Choroid plexus epithelial cell (primary cell): ENCODE measurements at regions not wholly inside any gene's neighbourhood (a gene's known extent, or its start where the extent isn't known, plus 50 kb on each side); places are given as distances from the start of the nearest gene placed in this dataset.
"Not testable (repeated sequence)": the region's sequence is repeated elsewhere in the genome, so short reads cannot be mapped to it uniquely, and the experiment has no call there.

Experiments
- DNase-seq: peaks from one replicate; pipeline ENCODE4 v3.0.0-alpha.2; 2010; ENCODE audit warnings: low read depth
- H3K4me3 ChIP-seq: 2 replicates; pipeline ENCODE4 v1.5.1; 2011; ENCODE audit warnings: low read depth, mild to moderate bottlenecking, control low read depth, low read length, moderate library complexity
- CTCF ChIP-seq: conservative IDR thresholded peaks from 2 replicates; pipeline ENCODE4 v1.5.1; 2011; ENCODE audit warnings: low read depth, mild to moderate bottlenecking, control low read depth, inconsistent platforms, low read length, moderate library complexity

GRCh38 chr6:126210398-126211075, 129.4 kb upstream of the CENPW start:
- peak; percentile 44 for DNase-seq
- TF ChIP-seq CTCF, result no peak
- no peak overlapping the region for H3K4me3 ChIP-seq

GRCh38 chr6:126217497-126217896, 122.4 kb upstream of the CENPW start:
- no peak for DNase-seq
- no peak for TF ChIP-seq CTCF
- H3K4me3 ChIP-seq, result no peak overlapping the region

GRCh38 chr6:126220901-126221300, 119.0 kb upstream of the CENPW start:
- H3K4me3 ChIP-seq, result not testable (repeated sequence)

GRCh38 chr6:126227833-126228702, 111.8 kb upstream of the CENPW start:
- H3K4me3 ChIP-seq, result no peak overlapping the region
- TF ChIP-seq CTCF, result no peak
- peak; percentile 4 for DNase-seq

More at GRCh38 chr6:126220901-126221300, 119.0 kb upstream of the CENPW start:
- not testable (repeated sequence) for DNase-seq

- DNase-seq, result no peak
- H3K4me3 ChIP-seq, result no peak overlapping the region
- TF ChIP-seq CTCF, result no peak
Observed at GRCh38 chr6:126232671-126233070, 107.2 kb upstream of the CENPW start.

- DNase-seq, result no peak
- TF ChIP-seq CTCF, result no peak
- H3K4me3 ChIP-seq, result no peak overlapping the region
Observed at GRCh38 chr6:126233192-126233591, 106.7 kb upstream of the CENPW start.

GRCh38 chr6:126235363-126235762, 104.6 kb upstream of the CENPW start:
- no peak for DNase-seq
- TF ChIP-seq CTCF, result no peak
- H3K4me3 ChIP-seq, result no peak overlapping the region
